ENCODE measurements at regions not wholly inside any gene's neighbourhood (a gene's known extent, or its start where the extent isn't known, plus 50 kb on each side); places are given as distances from the start of the nearest gene placed in this dataset.

- no peak for TF ChIP-seq CTCF (IDR thresholded peaks at IDR 0.05)
- TF ChIP-seq POLR2AphosphoS5 (IDR thresholded peaks at IDR 0.05; ENCODE audit: low read depth, low read length): no peak
- TF ChIP-seq REST (IDR thresholded peaks at IDR 0.05; ENCODE audit: insufficient read depth in 1 of 2, low read depth in 2 of 2, low read length in 1 of 2): no peak
- TF ChIP-seq SIN3A (IDR thresholded peaks at IDR 0.05; ENCODE audit: borderline replicate concordance, insufficient read depth, low read depth, low read length): no peak
- TF ChIP-seq TCF7L2 (IDR thresholded peaks at IDR 0.05; ENCODE audit: low read depth, low read length): no peak
Observed at GRCh38 chr1:228925691-228926090, 190.4 kb downstream of the RHOU start.

Data from Panc1 (cell line).